Keratinocyte (primary cell): ENCODE measurements at regions not wholly inside any gene's neighbourhood (a gene's known extent, or its start where the extent isn't known, plus 50 kb on each side); places are given as distances from the start of the nearest gene placed in this dataset.

Experiments used
- DNase-seq: peaks from one replicate; pipeline ENCODE4 v3.0.0-alpha.2; 2011; ENCODE audit warnings: low read depth, missing footprints, low spot score
- FAIRE-seq: peaks from 2 replicates; lab custom pipeline; 2011; peaks lifted over from hg19 to GRCh38; lab: Jason Lieb, UNC
- H2AFZ ChIP-seq: 2 replicates; pipeline ENCODE4 v1.6.0; 2012; ENCODE audit warnings: low read length, control low read depth, inconsistent platforms; ENCODE audit not compliant: control insufficient read depth
- H3K27ac ChIP-seq: 2 replicates; pipeline ENCODE4 v1.5.1; 2011; ENCODE audit warnings: low read length; ENCODE audit not compliant: control insufficient read depth, insufficient read depth
- H3K27me3 ChIP-seq: 3 replicates; pipeline ENCODE4 v1.6.0; 2011; ENCODE audit warnings: low read length; ENCODE audit not compliant: control insufficient read depth, insufficient read depth; ENCODE audit errors: extremely low read depth
- H3K36me3 ChIP-seq, 2 experiments: 2 replicates in 1 of 2; 3 replicates in 1 of 2; pipeline ENCODE4 v1.5.1; 2011; ENCODE audit warnings: low read length in 2 of 2, mild to moderate bottlenecking in 1 of 2; ENCODE audit not compliant: control insufficient read depth in 2 of 2, insufficient read depth in 2 of 2; ENCODE audit errors: extremely low read depth in 1 of 2
- H3K4me1 ChIP-seq: 3 replicates; pipeline ENCODE4 v1.5.1; 2011; ENCODE audit warnings: low read length; ENCODE audit not compliant: control insufficient read depth, insufficient read depth; ENCODE audit errors: extremely low read depth
- H3K4me2 ChIP-seq: 3 replicates; pipeline ENCODE4 v1.6.0; 2011; ENCODE audit warnings: low read depth, low read length; ENCODE audit not compliant: control insufficient read depth, insufficient read depth; ENCODE audit errors: extremely low read depth
- H3K4me3 ChIP-seq, 3 experiments: fragments of 200-600 bp in 1 of 3; sonication (generic) in 1 of 3; 2 replicates in 2 of 3; 3 replicates in 1 of 3; pipeline ENCODE4 v1.5.1; 2011 to 2016; ENCODE audit warnings: low read length in 3 of 3, mild to moderate bottlenecking in 3 of 3, control low read depth in 2 of 3, inconsistent platforms in 1 of 3, low read depth in 1 of 3, mixed read lengths in 1 of 3, mixed run types in 1 of 3, moderate library complexity in 1 of 3; ENCODE audit not compliant: control insufficient read depth in 2 of 3, insufficient read depth in 2 of 3; ENCODE audit errors: extremely low read depth in 1 of 3
- H3K79me2 ChIP-seq: 2 replicates; pipeline ENCODE4 v1.6.0; 2012; ENCODE audit warnings: low read length; ENCODE audit not compliant: control insufficient read depth, insufficient read depth
- H3K9ac ChIP-seq: 3 replicates; pipeline ENCODE4 v1.6.0; 2011; ENCODE audit warnings: low read length; ENCODE audit not compliant: control insufficient read depth, insufficient read depth; ENCODE audit errors: extremely low read depth
- H3K9me1 ChIP-seq: 3 replicates; pipeline ENCODE4 v1.6.0; 2011; ENCODE audit warnings: low read length; ENCODE audit not compliant: control insufficient read depth, insufficient read depth; ENCODE audit errors: extremely low read depth
- H3K9me3 ChIP-seq: 2 replicates; pipeline ENCODE4 v1.5.1; 2012; ENCODE audit warnings: low read depth, low read length; ENCODE audit not compliant: control insufficient read depth
- H4K20me1 ChIP-seq: 3 replicates; pipeline ENCODE4 v1.6.0; 2011; ENCODE audit warnings: low read length; ENCODE audit not compliant: control insufficient read depth, insufficient read depth; ENCODE audit errors: extremely low read depth
- CTCF ChIP-seq, 3 experiments: IDR thresholded peaks in 1 of 3; conservative IDR thresholded peaks in 1 of 3; optimal IDR thresholded peaks in 1 of 3; 2 replicates in 2 of 3; 3 replicates in 1 of 3; pipeline versions ENCODE3 to v1.5.1; 2011; ENCODE audit warnings: low read length in 3 of 3, mild to moderate bottlenecking in 3 of 3, moderate library complexity in 2 of 3, control low read depth in 1 of 3, inconsistent platforms in 1 of 3; ENCODE audit not compliant: insufficient read depth in 2 of 3; ENCODE audit errors: extremely low read depth in 1 of 3
- EZH2 ChIP-seq: IDR thresholded peaks from one replicate; pipeline ENCODE4 v1.6.1; 2012; ENCODE audit warnings: inconsistent platforms, mild to moderate bottlenecking, low read length, moderate library complexity
- dilution Hi-C: fragments of 300-500 bp; cut with MboI; formaldehyde crosslinking; loops from one replicate; pipeline ENCODE4 v1.7.0; 2020; ENCODE audit warnings: low sequenced_read_pairs; ENCODE audit not compliant: extremely low pct_ligation_motif_present

- no peak for TF ChIP-seq EZH2
- no peak for FAIRE-seq
- Histone ChIP-seq H4K20me1 (no peaks in the 10 kb centered on the region), H3K4me1 (no peaks in the 10 kb centered on the region), H2AFZ (no peak overlapping the region), H3K9me3 (no peaks in the 10 kb centered on the region), H3K9ac (no peak overlapping the region), H3K4me2 (no peak overlapping the region), H3K27ac (no peak overlapping the region), H3K9me1 (no peaks in the 10 kb centered on the region), H3K79me2 (no peaks in the 10 kb centered on the region), H3K4me3 (no peak overlapping the region), H3K36me3 (no peaks in the 10 kb centered on the region), H3K27me3 (no peaks in the 10 kb centered on the region)
- DNase-seq, result no peak
- dilution Hi-C loops, result no loop called here
These were observed 106.7 kb upstream of the RREB1 start for GRCh38 chr6:7000825-7001777.

- dilution Hi-C loops, result no loop called here
- H3K9ac ChIP-seq, result no peak overlapping the region
- no peak overlapping the region for H3K4me2 ChIP-seq
- no peaks in the 10 kb centered on the region for H3K36me3 ChIP-seq
- no peaks in the 10 kb centered on the region for H3K9me3 ChIP-seq
- FAIRE-seq (no peak), DNase-seq (no peak)
- no peaks in the 10 kb centered on the region for H3K27me3 ChIP-seq
- H3K9me1 ChIP-seq, result no peaks in the 10 kb centered on the region
- no peaks in the 10 kb centered on the region for H4K20me1 ChIP-seq
- H3K79me2 ChIP-seq, result no peaks in the 10 kb centered on the region
- no peaks in the 10 kb centered on the region for H3K4me1 ChIP-seq
- H2AFZ ChIP-seq, result no peak overlapping the region
- no peak for TF ChIP-seq CTCF (optimal IDR thresholded peaks at IDR 0.05 in 1 of 3, IDR thresholded peaks at IDR 0.05 in 1 of 3, conservative IDR thresholded peaks at IDR 0.05 in 1 of 3; ENCODE audit: extremely low read depth in 1 of 3, insufficient read depth in 2 of 3, low read length in 3 of 3)
- TF ChIP-seq EZH2, result no peak
- no peak overlapping the region for H3K4me3 ChIP-seq
- H3K27ac ChIP-seq, result no peak overlapping the region
These were observed 104.7 kb upstream of the RREB1 start for GRCh38 chr6:7003041-7003440.
